ENCODE measurements at regions not wholly inside any gene's neighbourhood (a gene's known extent, or its start where the extent isn't known, plus 50 kb on each side); places are given as distances from the start of the nearest gene placed in this dataset.
"Not testable (repeated sequence)": the region's sequence is repeated elsewhere in the genome, so short reads cannot be mapped to it uniquely, and the experiment has no call there.

DNA sequence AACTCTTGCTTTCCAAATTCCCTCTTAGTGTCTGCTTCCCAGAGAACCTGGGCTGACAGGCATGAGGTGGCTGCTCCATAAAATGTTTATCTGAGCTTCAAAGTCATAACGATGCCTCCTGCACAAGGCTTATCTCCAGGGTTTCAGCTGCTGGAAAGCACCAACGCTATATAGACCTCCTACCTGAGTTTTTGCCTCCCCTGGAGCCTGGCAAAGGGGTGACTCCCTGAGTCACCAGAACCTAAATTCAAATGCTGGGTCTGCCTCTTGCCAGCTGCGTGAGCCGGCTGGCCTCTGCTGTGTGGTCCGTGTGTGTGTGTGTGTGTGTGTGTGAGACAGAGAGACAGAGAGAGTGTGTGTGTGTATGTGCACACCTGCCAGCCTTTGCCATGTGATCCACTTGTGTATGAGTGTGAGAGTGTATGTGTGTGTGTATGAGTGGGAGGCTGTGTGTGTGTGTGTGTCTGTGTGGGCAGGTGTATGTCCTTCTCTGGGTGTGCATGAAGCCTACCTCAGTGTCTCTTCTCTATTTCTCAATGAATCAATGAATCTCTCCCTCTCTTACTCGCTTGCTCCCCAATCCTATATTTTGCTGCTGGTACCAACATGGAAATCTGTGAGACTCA is 714.9 kb downstream of the MATN1 start:
- DNase-seq (ENCODE audit: low spot score): no peak

DNA sequence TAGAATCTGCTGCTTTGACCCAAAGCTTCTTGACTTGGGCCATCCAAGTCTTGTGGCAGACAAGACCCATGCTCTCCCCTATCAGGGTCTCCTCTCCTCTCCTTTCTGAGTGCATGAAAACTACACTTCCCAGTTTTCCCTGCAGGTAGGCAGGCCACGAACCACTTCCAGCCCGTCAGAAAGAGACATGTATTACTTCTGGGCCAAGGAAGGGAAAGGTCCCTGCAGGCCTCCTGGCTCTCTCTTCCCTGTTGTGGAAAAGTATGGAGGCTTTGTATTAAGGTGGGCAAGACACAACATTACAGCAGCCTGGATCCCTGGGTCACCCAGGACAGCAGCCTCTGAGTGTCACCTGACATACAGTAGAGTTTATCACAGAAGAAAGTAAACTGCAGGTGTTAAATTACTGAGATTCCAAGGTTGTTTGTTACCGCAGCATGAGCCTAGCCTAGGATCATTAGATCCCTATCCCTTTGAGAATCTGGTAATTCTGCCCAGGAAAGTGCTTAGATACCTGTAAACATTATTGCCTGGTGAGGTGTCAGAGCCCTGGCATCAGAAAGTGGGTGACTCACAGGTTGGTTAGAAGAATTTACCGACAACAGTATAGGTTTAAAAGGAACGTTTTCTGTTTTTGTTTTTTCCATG is 717.3 kb downstream of the MATN1 start:
- no peak for DNase-seq (ENCODE audit: low spot score)

DNA sequence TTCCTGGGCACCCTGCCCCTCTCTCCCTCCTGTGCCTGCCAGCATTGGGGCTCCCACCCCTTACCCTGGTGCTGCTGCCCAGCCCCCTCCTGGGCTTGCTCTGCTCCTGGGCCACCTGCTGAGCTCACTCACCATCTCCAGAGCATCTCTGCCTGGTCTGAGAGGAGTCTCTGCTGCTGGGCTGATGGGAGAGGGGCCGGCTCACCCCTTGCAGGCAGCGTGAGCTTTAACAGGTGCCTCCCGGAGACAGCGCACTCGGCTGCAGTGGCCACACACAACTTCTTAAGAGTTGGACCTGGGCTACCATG is 721.7 kb downstream of the MATN1 start:
- no peak for DNase-seq (ENCODE audit: low spot score)

DNA sequence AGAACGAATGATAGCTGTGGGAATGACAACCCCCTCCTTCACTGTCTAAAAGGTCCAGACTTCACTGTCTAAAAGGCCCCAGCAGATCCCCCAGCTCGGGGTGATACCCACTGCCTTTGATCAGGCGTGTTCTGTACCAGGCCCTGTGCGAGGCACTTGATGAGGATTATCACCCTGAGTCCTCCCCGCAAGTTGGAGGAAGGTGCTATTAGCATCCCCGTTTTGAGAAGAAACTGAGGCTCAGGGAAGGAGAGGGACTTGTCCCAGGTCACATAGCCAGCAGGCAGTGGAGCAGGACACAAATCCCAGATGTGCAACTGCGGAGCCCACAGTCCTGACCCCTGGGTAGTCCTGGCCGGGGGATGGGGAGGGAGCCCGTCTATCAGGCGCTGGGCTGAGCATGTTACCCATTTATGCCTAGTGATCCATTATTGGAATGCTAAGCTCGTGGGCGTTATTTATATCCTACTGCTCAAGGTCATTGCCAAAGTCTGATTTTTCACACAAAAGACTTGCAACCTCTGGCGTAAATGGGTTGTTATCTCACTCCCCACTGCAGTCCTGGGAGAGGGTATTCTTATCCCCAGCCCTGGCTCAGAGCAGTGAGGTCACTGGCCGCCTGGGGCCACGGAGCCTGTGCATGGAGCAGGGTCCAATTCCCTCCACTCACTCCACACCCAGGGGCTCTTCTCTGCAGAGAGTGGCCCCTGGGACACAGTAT is 722.2 kb downstream of the MATN1 start:
- DNase-seq (ENCODE audit: low spot score): no peak

DNA sequence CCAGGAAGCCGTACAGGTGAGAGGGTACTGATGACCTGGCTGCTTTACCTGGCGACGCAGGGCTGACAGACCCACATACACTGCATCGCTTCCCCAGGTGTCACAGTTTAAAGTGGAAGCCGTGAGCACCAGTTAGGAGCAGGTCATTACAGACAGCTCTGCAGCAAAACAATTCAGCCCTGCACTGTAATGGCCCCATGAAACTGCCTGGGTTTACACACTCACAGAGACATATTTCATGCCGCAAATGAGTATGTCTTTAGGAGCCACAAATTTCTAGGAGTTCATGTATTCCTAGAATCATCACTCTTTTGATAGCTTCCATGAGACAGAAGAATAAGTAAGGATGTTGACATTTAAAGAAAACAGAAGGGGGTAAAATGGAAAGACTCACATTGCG is 723.1 kb downstream of the MATN1 start:
- DNase-seq (ENCODE audit: low spot score): no peak

DNA sequence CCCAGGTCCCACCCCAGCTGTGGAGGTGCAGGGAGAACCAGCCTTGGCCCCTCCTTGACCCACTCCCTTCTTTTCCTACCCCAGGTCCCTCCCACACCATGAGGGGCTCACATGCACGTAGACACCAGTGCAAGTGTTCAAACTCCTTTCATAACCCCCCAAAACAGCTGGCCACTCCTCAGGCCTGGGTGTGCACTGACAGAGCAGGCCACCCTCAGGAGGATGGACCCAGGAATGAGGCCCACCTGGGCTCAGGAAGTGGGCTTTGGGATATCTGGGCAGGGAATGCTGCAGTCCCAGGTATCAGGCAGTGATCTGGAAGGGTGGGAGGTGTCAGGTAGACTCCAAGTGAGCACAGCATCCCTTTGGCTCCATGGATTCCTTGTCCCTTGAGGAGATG is 723.8 kb downstream of the MATN1 start:
- DNase-seq (ENCODE audit: low spot score): no peak

DNA sequence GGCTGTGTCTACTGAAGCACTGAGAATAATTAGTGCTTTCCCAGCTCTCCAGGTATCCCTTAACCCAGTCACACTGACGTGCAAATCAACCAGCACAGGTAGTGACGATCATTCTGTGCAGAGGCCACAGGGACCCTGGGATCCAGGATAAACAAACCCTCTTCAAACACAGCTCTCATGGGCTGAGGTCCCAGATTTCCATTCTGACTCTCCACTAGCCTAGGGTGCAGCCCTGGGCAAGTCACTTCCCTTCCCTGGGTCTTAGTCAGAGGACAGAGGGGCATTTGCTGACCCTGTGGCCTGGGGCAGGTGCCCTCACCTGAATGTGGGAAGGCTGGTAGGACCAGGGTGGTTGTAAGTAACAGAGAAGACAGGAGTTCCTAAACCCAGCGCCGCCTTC is 724.7 kb downstream of the MATN1 start:
- DNase-seq (ENCODE audit: low spot score): no peak

DNA sequence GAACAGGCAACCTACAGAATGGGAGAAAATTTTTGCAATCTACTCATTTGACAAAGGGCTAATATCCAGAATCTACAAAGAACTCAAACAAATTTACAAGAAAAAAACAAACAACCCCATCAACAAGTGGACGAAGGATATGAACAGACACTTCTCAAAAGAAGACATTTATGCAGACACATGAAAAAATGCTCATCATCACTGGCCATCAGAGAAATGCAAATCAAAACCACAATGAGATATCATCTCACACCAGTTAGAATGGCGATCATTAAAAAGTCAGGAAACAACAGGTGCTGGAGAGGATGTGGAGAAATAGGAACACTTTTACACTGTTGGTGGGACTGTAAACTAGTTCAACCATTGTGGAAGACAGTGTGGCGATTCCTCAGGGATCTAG is 725.6 kb downstream of the MATN1 start:
- DNase-seq (ENCODE audit: low spot score): not testable (repeated sequence)

DNA sequence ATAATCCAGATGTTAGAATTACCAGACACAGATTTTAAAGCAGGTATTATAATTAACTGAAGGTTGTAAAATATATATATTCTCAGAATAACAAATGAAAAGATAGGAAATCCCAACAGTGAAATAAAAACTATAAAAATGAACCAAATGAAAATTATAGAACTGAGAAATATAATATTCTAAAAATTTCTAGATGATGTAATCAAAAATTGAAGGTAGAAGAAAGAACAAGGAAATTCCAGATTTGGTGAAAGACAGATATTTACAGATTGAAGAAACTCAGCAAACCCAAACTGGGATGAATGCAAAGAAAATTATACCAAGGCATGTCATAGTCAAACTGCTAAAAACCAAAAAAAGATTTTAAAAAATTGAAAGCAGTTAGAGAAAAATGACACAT is 729.4 kb downstream of the MATN1 start:
- no peak for DNase-seq (ENCODE audit: low spot score)

DNA sequence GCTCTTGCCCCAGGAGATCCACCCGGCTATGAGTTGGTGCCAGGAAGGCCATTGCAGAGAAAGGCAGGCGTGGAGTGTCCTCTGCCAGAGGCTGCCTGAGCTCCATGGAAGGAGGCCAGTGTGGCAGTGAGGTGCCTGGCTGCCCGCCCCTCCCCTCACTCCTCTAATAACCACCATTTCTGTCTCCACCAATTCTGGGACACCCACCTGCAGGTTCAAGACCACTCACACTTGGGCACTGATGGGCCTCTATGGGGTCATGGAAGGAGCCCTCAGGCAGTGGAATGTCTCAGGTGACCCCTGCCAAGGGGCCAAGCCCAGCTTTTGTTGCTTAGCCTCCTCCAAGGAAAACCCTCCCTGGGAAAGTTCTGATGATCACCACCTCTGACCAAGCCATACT is 731.6 kb downstream of the MATN1 start:
- no peak for DNase-seq (ENCODE audit: low spot score)

DNA sequence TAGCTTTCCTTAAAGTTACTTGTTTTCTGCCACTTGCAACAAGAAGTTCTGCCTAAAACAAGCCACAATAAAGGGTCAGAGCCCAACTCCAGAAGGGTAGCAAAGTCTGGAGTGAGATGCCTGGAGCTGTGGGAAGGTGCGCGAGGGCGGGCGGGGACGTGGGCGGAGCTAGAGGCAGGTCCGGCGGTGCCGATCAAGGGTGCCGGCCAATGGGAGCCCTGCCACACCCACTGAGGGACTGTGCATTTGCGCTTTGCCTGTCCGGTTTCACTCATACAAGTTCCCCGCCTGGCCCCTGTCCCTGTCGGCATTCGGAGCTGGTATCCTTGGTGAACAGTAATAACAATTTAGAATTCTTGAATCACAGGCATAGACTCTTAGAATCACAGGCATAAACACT is 732.4 kb downstream of the MATN1 start:
- no peak for DNase-seq (ENCODE audit: low spot score)

DNA sequence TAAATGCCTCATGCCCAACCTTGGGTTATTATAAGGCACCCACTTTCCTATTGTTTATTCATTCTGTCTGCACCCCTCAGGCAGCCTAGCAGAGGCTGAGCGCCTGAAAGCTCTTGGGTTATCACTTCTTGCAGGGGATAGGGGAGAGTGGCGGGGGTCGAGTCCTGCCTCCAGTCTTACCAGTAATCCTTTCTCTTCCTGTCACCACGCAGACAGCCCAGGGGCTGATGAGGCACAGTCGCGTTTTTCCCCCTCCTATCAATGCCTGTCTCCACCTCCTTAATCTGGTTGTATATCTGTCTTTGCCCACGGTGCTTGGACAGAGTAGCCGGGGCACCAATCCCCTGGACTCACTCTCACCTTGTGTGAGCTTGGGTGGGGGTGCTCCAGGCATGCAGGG is 733.1 kb downstream of the MATN1 start:
- DNase-seq (ENCODE audit: low spot score): no peak

DNA sequence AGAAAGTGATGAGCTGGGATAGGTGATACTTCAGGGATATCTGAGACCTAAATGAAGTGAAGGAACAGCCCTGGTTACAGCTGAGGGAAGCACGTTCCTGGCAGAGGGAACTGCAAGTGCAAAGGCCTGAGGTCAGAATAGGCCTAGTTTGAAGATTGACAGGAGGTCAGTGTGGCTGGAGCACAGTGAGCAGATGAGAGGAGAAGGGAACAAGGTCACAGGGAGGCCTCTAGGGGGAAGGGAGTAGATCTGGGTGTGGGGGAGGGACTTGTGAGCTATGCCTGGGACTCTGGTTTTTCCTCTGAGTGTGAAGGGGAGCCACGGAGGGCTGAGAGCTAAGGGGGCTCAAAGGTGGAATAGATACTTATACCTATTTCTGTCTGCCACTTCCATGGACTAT is 736.4 kb downstream of the MATN1 start:
- no peak for DNase-seq (ENCODE audit: low spot score)

DNA sequence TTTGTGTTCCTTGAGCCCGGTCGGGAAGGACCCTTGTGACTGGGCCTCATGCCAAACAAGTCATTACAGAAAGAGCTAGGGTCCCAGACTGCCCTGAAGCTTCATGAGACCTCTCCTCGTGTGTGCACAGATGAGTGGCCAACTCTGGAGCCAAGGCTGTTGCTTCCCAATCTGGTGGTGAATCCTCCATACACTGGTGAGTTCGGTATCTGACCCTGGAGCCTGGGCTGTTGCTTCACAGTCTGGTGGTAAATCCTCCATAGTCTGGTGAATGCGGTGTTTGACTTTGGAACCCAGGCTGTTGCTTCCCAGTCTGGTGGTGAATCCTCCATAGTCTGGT is 737.8 kb downstream of the MATN1 start:
- no peak for DNase-seq (ENCODE audit: low spot score)

DNA sequence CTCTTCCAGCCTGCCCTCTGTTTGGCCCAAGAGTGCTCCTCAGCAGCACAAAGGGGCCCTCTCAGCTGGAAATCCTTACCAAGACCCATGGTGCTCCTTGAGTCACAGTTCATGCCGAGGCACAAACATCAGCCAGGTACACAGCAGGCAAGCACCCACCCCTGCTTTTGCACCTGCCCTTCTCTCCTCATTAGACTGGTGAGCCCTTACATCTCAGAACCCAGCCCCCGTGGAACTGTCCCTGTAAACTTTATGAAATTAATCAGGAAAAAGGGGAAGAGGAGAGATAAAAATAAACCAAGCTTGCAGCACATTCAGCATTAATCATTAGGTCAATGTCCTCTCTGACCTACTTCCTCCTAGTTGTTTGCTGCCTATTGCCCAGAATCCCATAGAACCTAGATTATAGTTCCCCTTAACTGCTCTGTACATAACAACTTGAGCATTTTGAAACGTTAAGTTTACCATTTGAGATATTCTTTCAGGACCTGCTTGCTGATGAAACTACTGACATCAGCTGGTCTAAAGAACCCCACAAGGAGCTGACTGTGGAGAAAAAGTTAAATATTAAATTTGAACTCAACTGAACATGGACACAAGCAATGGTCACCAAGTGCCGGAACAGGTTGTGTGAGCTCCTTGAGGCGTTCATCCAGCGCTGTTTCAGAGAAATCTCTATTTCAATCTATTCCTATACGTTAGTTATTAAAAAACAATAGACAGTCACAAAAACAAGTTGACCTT is 738.4 kb downstream of the MATN1 start:
- DNase-seq (ENCODE audit: low spot score): no peak

DNA sequence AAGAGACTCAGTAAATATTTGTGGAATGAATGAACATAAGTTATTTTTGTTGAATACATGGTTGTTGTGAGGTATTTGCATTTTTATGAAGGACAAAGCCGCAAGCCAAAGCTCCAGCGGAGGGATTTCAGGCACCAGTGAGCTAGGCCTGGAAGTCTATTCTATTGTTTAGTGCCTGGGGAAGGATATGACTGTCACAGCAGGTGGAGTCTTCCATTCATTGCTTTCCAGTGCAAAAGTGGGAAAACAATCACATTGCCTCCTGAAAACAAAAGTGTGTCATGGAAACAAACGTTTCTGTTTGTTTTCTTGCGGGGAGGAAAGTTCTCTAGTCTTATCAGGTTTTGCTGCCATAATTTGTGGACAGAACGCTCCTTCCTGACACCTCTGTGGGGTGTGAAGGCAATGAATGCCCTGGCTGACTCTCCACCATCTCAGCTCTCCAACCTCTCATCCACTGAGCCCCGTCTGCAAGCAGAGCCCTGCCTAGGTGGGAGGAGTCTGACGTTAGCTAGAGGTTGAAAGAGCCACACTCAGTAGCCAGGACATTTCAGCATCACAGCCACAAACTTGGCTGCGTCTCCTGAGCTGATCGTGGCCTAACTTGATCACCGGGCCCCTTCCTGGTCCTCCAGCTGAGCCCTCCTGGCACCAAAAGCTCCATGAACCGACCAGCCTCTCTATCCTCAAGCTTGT is 739.1 kb downstream of the MATN1 start:
- DNase-seq (ENCODE audit: low spot score): no peak

DNA sequence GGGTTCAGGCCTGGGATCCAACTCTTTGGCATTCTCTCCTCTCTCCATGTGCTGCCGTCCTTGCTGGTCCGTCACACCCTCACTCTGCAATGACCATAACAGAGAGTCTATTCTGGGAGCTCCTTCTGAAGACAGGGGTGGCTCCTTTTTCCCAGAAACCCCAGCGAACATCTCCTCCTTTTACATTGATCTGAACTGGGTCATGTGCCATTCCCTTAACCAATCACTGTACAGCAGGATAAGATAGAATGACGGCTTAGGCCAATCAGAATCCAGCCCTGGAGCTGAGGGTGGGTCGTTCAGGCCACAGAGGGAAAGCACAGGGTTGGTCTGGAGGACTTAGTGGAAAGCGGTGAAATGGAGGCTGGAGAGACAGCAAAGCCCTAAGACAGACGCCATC is 740.1 kb downstream of the MATN1 start:
- no peak for DNase-seq (ENCODE audit: low spot score)

DNA sequence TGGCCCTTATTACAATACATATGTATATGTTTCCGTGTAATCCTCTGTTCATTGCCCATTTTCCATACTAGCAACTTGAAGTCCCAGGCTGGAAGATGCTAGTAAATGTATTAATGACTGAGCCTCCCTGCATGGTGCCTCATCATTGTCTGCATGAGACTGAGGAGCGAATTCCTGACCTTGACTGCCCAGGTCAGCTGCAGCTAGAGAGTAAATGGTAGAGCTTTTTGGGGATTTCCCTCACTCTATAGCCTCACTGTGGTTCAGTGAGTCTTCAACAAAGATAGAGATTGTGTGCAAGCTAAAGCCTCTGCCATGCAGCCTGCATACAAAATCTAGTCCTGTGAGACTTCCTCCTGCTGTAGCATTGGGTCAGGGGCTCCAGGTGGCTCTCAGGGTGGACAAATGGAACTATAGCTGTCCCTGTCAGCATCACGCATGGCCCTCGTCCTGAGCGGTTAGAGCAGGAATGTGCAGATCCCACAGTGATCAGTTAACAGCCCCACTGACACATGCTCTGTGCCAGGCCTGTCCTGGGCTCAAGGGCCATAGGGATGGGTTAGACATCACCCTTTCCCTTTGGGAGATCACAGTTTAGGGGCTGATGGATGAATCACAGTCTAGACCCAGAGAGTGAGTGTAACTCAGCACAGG is 741.7 kb downstream of the MATN1 start:
- DNase-seq (ENCODE audit: low spot score): no peak

DNA sequence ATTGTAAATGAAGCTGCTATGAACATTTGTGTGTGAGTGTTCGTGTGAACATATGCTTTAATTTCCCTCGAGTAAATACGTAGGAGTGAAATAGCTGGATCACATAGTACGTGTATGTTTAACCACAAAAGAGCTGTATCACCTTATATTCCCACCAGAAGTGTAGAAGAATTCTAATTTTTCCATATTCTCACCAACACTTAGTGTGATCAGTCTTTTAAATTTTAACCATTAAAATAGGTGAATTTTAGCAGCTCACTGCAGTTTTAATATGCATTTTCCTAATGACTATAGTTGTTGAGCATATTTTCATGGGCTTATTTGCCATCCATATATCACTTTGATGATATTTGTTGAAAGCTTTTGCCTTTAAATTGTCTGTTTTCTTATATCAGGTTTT is 741.2 kb downstream of the PTPRU start:
- no peak for DNase-seq (ENCODE audit: low spot score)

DNA sequence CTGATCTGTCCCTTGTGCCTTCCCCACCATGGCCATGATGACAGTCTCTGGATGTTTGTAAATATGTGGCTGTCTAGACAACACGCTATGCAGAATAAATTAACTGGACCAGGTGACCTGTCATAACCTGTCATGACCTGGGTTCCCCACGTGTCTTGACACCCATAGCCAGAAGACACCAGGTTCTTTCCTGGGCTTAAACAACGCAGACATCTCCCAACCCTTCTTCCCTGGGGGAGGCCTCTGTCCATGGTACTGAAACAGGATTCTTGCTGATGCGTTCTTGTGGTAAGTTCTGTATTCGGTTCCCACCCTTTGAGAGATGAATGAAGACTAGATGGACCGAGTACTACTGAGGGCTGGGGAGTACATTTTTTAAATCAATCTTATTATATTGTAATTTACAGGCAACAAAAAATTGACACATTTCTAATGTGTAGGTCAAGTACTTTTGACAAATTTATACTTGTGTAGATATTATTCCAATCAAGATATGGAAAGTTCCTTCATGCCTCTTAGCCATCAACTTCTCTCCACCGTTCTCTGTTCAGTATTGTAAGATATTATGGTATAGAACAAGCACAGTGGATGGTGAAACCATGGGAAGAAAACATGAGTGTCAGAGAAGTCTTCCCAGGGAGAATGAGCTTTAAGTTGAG is 738.8 kb downstream of the PTPRU start:
- DNase-seq (ENCODE audit: low spot score): no peak

DNA sequence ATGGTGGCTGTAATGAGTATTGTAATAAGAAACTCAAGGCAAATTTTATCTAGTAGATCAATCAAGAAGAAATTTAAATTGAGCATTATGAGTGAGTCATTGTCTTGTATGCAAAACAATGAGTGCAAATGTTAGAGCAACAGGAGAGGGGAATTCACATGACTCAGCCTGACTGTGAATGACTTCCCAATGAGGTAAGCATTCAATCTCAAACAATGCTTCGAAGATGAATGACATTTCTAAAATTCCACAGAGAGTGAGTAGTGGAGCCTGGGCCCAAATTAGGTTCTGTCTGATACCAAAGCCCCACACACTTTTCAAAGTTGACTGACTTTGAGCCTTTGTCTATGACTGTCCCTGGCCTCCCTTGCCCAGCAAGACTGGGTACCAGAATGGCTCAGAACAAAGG is 738.0 kb downstream of the PTPRU start:
- peak; percentile 20 for DNase-seq (ENCODE audit: low spot score)

Data from H4 (cell line).